GM12891 (cell line): ENCODE measurements at regions not wholly inside any gene's neighbourhood (a gene's known extent, or its start where the extent isn't known, plus 50 kb on each side); places are given as distances from the start of the nearest gene placed in this dataset.

Source experiments
- PAX5 ChIP-seq: IDR thresholded peaks from 2 replicates; pipeline ENCODE4 v1.6.1; 2011; ENCODE audit warnings: low read length, moderate library complexity, mild to moderate bottlenecking; ENCODE audit not compliant: insufficient read depth, severe bottlenecking
- POLR2A ChIP-seq: IDR thresholded peaks from 2 replicates; pipeline ENCODE4 v1.6.1; 2011; ENCODE audit warnings: low read depth, low read length, control low read depth
- POLR2AphosphoS5 ChIP-seq: IDR thresholded peaks from 2 replicates; pipeline ENCODE4 v1.6.1; 2011; ENCODE audit warnings: low read depth, low read length, control low read depth
- SPI1 ChIP-seq: IDR thresholded peaks from 2 replicates; pipeline ENCODE4 v1.6.1; 2011; ENCODE audit warnings: low read depth, low read length, control low read depth
- TAF1 ChIP-seq: IDR thresholded peaks from 2 replicates; pipeline ENCODE4 v1.6.1; 2011; ENCODE audit warnings: low read depth, low read length, control low read depth

DNA sequence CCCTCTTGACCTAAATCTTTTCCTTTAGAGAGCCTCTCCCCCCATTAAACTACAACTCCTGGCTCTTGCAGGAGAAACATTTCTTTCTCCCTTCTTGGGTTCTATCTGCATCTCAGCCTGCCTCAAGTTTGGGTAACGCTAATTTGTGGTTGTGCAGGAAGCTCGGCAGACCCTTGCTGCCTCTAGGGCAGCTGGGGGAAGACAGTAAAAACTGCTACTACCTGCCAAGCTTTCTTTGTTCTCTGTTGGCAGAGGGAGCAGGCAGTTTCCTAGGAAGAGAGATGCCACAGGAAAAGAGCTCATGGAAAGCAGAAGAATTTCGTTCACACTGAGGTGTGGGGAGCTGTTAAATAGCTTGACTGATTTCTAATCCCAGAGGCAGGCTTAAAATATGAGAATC lies 555.6 kb upstream of the IGFBP7 start:
- TF ChIP-seq TAF1 (no peak), POLR2AphosphoS5 (no peak), POLR2A (no peak), PAX5 (no peak), SPI1 (no peak)
